ENCODE measurements at regions not wholly inside any gene's neighbourhood (a gene's known extent, or its start where the extent isn't known, plus 50 kb on each side); places are given as distances from the start of the nearest gene placed in this dataset.
"Not testable (repeated sequence)": the region's sequence is repeated elsewhere in the genome, so short reads cannot be mapped to it uniquely, and the experiment has no call there.

DNA sequence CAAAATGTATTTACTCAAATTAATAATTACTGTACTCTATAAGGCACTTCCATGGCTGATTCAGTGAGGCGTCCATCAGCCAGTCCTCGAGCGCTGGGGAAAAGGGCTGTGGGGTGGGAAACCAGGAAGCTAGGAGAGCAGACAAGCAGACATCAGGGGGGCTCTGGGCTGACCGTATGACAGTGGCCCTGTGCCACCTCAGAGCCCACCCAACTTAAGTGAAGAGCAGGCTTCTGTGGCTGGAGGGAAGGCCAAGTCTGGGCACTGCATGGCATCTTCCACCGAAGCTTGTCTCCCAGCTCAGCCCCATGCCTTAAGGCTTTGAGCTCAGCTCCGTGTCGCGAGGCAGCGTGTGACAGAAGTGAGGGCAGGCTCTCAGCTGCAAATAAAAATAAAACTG is 464.5 kb upstream of the ZMIZ1 start:
- no peak for FAIRE-seq

DNA sequence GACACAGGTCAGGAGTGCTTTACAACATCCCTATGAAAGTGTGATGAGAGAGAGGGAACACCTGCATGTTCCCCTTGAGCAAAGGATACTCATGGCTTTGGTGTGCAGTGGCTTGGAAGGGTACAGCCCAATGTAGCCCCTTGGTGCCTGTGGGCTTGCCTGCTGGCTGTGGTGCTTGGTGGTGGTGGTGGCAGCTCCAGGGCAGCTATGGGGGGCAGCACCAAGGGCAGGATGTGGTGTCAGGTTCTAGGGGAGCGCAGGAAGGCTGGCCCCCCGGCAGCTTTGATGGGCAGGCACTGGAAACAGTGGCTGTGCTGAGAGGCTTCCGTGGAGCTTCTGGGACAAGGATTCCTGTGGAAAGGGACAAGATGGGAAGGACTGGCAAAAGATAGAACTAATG is 464.0 kb upstream of the ZMIZ1 start:
- FAIRE-seq: no peak

DNA sequence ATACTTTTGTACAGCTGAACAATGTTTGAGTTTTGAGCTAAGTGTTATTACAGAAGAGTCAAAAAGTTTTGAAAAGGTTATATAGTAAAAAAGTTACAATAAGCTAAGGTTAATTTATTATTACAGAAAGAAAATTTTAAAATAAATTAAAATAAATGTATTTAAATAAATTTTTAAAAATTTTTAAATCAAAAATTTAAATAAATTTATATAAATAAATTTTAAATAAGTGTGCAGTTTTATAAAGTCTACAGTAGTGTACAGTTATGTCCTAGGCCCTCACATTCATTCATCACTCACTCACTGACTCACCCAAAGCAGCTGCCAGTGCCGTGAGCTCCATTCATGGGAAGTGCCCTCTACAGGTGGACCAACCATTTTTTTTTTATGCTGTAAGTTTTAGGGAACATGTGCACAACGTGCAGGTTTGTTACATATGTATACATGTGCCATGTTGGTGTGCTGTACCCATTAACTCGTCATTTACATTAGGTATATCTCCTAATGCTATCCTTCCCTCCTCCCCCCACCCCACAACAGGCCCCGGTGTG is 462.9 kb upstream of the ZMIZ1 start:
- FAIRE-seq: peak; percentile 92

DNA sequence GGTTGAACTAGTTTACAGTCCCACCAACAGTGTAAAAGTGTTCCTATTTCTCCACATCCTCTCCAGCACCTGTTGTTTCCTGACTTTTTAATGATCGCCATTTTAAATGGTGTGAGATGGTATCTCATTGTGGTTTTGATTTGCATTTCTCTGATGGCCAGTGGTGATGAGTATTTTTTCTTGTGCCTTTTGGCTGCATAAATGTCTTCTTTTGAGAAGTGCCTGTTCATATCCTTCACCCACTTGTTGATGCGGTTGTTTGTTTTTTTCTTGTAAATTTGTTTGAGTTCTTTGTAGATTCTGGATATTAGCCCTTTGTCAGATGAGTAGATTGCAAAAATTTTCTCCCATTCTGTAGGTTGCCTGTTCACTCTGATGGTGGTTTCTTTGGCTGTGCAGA is 462.0 kb upstream of the ZMIZ1 start:
- FAIRE-seq: not testable (repeated sequence)

DNA sequence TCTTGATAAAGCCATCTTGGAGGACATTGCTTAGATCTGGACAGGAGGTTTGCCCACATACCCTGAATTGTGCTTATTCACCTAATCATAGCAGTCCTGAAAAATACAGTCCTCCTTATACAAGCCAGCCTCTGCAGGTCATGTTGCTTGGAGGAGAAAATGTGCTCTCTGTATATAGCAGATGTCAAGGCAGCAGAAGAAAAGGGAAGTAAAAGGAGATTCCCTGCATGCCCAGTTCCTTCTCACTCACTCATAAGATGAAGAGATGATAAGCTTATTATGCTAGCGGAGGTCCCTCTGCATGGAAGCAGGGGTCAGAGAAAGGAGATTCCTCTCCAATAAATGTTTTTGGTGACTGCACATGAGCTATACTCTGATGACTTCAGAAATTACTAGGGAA is 458.8 kb upstream of the ZMIZ1 start:
- no peak for FAIRE-seq

DNA sequence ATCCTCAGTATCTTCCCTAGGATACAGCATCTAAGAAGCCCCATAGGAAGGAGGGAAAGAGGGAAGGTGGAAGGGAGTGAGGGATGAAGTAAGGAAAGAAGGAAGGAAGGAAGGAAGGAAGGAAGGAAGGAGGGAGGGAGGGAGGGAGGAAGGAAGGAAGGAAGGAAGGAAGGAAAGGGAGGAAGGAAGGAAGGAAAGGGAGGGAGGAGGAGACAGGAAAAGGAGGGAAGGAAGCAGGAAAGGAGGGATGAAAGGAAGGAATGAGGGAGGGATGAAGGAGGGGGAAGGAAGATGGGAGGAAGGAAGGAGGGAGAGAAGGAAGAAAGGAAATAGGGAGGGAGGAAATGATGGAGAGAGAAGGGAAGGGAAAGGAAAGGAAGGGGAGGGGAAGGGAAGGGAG is 455.6 kb upstream of the ZMIZ1 start:
- no peak for FAIRE-seq

DNA sequence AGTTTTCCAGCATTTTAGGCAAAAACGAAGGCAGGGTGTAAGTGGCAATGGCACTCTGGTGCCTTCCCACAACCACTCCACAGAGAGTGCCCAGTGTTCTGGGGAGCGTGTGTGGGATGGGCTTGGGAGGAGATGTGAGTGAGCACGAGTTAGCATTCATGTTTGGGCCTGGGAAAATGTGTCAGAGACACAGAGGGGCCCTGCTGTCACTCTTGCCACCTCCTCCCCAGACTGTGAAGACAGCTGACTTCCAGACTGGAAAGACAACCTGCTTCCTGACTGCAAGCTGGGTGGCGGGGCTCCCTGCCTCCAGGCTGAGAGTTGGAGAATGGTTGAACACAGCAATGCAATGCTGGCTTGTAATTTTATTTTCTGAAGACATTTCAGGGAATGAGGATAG is 454.5 kb upstream of the ZMIZ1 start:
- FAIRE-seq: no peak

DNA sequence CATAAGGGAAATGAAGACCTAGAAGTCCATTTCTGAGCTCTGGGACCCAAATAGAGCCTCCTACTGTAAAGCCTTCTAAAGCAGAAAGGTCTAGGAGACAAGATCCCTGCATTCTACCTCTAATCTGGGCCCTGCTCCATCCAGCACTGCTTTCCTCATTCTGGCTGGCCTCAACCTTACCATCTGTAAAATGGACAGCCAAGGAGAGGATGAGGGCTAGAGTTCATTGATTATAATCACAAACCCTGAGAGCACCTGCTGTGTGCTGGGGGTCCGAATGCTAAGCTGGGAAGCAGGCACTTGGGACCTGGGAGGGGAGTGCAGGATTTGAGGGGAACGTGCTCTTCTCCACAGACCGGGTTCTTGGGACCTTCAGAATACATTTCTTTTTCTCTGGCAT is 454.0 kb upstream of the ZMIZ1 start:
- no peak for FAIRE-seq

DNA sequence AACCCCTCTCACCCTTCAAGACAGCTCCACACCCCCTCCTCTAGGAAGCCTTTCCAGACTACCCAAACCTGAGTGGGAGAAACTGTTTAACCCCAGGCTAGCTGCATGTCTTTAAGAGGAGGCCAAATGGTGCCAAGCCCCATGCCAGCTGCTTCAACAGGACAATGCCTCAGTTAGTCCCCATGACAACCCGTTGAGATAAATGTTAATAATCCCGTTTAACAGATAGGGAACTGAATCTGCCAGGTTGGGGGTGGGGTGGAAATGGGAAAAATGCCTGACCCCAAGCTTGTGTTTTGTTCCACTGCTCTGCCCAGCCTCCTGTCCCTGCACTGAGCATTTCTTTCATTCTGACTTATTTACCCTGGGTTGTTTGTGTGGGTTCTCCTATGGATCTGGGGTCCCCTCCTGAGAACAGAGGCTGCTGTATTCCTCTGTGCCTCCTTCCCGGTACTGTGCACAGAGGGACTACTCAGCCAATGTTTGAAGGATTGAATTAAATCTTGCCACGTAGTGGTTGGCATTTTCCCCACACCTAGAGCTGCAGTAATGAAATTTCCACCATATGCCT is 452.6 kb upstream of the ZMIZ1 start:
- no peak for FAIRE-seq

DNA sequence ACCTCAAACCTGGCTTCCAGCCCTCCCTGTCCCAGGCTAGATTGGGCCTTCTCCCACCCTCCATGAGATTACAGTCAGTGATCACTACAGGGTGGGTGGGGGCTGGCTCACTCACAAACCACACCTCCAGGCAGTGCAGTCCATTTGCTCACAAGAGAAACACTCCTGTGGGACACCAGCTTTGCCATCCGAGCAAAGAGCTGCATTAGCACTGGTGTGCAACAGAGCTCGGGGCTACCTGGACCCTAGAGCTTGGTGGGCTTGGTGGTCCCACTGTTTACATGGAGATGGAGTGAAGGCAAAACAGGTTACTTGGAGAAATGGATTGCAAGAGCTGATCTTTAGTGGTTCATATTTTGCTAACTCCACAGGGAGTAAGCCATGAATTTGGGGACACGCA is 451.7 kb upstream of the ZMIZ1 start:
- FAIRE-seq: no peak

DNA sequence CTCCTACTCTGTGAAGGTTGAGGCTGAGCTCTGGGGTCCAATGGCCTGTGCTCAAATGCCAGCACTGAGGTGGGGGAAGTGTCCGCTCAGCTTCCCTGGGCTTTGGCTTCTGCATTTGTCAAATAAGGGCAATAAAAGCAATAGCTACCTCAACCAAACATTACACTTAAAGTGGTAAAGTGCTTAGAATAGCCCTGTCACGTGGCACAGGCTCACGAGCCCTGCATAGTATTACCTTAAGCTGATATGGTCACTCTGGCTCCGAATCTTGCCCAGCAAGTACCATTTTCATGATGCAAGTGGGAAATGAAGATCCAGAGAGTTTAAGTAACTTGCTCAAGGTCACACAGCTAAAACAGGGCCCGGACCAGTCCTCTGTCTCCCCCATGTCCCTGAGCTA is 451.1 kb upstream of the ZMIZ1 start:
- FAIRE-seq: no peak

DNA sequence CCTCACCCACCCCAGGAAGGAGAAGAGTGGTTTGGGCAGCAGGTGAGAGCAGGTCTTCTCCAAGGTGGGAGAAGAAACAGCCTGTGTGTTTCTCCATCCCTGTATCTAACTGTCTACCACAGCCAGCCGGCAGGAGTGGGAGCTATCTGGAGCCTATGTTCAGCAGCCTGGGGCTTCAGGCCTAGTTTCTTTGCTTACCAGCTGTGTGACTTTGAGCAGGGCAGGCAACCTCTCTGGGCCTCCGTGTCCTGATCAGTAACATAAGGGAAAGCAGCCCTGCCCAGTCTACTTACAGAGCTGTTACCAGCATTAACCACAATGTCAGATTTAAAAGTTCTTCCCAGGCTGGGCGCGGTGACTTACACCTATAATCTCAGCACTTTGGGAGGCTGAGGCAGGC is 450.7 kb upstream of the ZMIZ1 start:
- no peak for FAIRE-seq

DNA sequence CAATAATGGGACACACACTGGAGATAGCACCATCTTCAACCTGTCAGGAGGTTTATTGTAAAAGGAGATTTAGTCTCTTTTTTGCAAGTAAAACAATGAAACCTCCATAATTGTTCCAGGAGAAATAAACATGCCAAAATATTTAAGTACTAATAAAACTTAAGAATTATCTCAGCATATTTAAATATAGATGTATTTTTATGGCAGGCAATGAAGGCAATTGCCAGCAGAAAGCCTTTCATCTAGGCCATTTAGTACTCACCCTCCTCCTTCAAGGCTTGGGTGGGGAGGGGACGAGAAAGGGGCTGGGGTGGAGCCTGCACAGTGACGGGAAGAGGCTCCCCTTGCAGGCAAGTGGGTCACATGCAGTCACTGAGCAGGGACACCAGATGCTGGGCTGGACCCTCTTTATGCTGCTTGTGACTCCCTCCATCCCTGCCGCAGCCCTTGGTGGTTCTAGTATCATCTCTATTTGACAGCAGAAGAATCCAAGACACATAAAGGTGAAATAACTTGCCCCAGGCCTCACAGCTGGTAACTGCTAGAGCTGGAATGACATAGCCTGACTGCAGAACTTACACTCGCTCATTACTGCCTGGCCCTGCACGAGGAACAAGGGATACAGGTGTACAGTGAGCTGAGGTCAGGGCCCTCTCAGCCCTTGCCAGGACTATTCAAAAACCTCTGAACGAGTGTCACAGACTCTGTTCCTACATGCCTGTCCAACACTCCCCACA is 449.5 kb upstream of the ZMIZ1 start:
- no peak for FAIRE-seq

DNA sequence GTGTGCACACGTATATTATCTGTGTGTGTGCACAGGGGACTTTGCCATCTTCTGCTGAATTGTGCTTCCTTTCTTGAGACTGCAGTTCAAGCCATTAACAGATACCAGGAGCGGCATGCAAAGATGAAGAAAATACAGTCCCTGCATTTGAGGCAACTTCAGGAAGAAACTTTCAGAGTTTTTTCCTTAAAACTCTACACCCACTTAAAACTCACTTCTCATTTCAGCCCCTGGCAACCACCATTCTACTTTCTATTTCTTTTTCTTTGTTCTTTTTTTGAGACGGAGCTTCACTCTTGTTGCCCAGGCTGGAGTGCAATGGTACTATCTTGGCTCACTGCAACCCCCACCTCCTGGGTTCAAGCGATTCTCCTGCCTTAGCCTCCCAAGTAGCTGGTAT is 448.9 kb upstream of the ZMIZ1 start:
- FAIRE-seq: no peak

DNA sequence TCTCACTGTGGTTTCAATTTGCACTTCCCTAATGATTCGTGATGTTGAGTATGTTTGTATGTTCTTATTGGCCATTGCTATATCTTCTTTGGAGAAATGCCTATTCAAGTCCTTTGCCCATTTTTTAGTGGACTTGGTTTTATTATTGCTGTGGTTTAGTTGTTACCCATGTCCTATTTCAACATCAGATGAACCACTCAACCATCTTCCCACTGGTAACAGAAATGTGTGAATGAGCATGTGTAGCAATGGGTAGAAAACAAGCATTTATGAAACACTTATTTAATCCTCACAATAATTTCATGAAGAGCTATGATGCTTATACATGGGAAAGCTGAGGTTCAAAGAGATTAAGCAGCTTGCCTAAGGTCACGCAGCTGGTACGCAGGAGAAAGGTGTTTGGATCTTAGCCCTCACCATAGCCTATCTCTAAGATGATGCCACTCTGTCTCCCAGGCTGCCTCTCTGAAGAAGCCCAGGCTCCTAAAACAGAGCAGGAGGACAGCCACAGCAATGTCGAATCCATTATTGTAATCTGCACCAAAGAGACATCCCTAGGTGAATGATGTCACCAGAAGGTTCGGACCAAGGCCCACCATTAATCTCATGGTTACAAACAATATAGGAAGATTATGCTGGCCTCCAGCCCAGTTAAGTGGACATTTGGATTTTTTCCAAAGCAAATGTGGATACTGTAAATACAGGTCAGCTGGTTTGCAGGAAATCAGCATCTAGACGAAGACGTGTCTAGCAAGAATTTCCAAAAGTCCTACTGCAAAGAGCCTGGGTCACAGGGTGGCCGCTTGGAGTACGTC is 447.6 kb upstream of the ZMIZ1 start:
- FAIRE-seq: no peak

DNA sequence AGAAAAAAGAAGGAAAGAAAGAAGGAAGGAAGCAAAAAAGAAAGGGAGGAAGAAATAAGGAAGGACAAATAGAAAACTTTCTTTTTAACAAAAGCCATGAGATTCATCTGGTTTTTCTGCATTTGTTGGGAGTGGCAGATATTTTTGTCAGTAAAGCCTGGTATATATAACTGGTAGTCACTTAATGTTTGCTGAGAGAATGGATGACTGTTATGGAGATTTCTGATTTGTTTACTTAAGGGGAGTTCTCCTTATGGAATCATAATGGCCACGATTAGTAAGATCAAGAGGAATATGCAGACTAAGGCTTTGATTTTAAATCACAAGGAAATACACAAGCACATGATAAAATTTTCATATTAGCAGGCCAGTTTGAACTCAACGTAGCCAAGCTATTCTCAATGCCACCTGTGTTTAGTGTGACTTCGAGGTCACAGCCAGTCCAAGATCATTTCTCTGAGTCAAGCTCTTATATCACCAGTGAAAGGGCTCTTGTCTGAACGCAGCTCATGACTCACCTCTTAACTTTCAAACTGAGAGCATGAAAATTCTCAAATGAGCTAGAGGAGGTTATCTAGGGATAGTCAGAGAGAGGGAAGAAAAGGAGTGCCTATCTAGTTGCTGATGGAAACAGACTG is 445.1 kb upstream of the ZMIZ1 start:
- no peak for FAIRE-seq

DNA sequence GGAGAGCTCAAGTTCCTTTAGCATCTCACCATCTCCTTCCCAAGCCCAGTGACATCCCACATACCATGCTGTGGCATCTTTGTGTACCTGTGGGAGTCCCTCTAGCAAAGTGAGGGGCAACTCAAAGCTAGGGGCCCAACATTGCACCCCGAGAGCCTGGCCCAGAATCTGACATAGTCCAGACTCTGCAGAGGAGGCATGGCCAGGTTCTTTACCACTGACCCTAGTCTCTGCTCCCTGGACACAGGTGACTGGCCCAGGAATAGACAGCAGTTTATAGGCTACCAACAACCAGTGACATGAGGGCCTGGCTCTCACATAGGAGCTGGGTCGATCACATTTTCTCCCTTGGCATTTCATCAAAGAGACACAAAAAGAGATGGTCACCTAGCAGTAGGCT is 444.0 kb upstream of the ZMIZ1 start:
- FAIRE-seq: no peak

DNA sequence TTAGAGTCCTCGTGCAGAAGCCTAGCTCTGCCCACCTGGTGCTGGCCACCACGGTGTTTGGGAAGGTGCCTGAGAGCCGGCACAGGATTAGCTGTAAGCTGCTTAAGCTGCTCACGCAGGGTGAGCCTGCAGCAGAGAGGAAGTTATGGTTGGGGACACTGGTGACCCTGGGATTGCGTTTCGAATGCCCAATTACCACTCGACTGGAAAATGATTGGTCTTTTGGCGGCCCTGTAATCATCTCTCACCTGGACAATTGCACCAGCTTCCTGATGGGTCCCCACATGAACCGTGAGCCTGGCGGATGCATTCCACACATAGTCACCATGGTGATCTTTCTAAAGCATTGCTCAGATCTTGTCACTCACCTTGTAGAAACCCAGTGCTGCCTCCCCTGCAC is 442.3 kb upstream of the ZMIZ1 start:
- no peak for FAIRE-seq

DNA sequence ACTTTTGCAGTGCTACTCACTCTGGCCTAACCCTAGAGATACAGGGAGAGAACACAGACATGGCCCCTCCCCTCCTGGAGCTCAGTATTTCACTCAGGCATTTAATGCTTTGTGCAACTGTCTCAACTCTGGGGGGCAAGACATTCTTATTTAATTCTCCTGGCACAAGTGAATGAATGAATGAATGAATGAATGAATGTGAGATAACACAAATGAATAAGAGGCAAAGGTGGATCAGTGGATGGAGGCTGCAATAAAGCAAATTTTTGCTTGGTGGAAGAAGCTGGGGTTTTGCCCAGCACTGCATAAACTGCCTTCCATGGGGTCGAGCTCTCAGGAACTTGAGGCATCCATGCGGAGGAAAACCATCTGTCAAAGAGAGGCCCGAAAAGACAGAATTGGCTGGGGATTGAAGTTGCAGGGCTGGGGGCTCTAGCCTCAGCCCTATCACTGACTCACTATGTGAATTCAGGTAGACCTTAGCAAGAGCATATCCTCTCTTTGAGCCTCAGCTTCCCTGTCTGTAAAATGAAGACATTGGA is 441.4 kb upstream of the ZMIZ1 start:
- no peak for FAIRE-seq

DNA sequence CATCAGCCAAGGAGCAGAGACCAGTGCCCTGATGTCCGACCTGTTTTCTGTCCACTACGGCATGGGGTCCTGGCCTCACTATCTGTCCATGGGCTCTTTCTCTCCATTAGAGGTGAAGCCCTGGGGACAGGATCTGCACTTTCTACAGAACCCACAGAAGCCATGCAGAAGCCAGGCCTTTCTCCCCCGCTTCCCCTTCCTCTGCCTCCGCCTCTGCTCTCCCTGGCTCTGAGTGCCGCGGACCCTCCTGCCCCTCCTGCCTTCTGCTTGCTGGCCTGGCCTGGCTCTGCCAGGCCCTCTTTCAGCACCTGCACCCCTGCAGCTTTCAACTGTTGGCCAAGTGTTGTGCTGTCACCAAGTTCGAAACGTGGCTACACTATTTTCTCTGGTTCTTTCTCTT is 439.8 kb upstream of the ZMIZ1 start:
- no peak for FAIRE-seq

DNA sequence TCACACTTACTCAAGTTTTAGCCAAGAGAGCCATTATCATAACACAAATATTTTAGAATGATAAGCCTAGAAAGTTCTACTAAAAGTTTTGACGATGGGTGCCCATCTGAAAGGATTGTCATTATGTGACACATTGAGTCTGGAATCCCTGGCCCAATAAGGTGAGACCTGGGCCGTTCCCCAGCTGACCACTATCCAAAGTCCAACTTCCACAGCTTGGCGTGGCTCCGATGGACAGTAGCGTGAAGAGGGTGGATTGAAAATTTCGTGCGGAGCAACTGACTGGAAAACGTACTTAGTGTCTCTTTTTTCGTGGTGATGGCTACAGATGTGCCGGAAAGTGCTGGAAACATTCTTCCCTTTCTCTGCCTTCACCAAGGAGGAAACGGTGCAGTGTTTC is 439.0 kb upstream of the ZMIZ1 start:
- FAIRE-seq: no peak

DNA sequence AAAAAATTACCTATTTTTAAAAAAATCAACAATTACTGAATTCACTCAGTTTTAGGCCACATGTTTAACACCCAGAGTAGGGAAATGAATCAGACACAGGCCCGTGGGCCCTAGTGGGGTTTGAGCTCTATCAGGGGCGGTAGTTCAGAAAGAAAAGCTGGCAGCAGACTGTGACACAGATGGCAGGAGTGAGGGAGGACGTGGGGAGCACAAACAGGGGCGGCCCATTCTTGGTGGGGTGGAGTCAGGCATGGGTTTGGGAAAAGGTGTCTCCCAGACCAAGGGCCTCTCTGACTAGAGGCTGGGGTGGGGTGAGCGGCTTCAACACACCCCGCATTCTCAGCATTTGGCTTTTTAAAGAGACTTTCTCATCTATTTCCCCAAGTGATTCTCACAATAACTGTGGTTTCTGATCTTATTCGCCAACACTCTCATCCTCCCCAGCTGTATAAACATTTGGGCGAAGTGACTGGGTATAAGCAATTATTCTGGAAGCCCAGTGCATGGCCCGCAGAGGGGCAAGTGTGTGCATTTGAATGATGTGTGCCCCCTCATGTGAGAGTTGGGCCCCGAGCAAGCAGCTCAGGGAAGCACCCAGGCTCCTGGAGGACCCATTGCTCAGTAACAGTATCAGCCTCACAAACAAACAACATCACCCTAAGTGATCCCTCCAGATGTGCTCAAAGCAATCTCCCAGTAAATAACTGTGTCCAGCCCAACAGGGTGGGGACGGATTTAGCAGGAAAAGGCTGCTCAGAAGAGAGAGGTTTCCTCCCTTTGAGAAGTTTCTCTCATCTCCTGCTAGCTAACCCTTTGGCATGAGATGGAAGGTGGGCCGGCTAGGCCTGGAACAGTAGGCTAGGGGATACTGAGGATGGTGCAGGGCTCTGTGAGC is 437.6 kb upstream of the ZMIZ1 start:
- FAIRE-seq: no peak
